Effector CD8-positive, alpha-beta T cell (primary cell): ENCODE measurements at regions not wholly inside any gene's neighbourhood (a gene's known extent, or its start where the extent isn't known, plus 50 kb on each side); places are given as distances from the start of the nearest gene placed in this dataset.

Experiments used
- DNase-seq: peaks from one replicate; lab custom pipeline; 2025; lab: John Stamatoyannopoulos, UW

DNA sequence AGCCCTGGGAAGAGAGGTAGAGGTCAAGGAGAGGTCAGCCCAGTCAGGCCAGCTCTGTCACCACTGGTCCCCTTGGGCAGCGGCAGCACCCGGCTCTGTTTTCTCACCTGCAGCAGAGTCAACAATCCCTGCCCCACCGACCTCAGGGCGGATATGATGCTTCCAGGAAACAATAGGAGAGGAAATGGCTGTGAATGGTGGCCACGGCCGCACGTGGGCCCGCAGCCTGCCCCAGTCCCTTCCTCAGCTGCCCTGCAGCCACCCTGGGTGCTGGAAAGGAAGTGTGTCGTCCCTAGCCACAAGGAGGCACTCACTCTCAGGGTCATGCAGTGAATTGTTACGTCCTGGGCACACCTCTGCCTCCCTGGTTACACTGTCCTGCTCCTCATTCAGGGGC lies 92.5 kb upstream of the ENPP6 start:
- no peak for DNase-seq

DNA sequence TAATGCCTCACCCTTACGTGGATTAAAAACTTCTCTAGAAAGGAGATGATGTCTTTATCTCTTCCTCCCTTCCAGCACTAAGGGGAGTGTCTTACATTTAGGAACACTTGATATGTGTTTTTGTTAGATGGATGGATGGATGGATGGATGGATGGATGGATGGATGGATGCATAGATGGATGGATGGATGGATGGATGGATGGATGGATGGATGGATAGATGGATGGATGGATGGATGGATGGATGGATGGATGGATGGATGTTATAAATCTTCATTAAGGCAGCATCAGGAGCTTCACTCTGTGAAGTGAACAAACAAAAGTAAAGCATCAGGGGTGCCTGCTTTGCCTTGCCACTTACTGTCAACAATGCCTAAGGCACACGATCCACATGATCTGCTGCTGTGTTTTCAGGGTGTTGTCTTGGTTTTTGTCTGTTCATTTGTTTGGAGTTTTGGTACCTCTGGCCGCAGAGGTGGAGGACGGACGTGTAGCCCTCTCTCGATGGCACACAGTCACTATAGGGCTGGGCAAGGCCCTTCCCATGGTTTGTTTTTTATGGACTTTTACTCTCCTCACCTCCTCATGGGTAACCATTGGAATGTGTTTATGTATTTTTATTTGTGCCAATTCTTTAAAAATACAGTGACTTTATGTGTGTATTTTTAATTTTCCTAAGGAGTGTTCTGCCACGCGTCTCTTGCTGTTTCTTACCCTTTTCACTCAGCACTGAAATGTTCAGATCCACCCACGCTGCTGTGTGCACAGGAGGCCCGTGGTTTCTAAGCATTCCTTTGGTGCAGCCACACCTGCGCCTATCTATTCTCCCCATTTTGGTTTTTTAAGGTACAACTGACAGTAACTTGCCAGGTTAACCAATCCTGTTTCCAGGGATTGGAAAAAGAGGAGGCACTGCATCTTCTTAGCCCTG lies 91.8 kb upstream of the ENPP6 start:
- no peak for DNase-seq

DNA sequence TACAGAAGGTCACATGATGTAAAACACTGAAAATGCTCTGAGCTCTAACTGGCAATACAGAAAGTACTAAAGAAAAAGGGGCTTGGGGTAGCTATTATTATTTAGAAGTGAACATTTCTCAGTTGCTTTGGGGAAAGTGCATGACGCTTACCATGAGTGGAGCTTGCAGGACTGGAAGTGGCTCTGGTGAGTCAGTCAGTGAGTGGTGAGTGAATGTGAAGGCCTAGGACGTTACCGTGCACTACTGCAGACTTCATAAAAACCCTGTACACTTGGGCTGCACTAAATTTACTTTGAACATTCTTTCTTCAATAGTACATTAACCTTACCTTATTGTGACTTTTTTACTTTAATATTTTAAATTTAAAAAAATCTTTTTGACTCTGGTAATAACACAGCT lies 89.3 kb upstream of the ENPP6 start:
- DNase-seq: no peak

DNA sequence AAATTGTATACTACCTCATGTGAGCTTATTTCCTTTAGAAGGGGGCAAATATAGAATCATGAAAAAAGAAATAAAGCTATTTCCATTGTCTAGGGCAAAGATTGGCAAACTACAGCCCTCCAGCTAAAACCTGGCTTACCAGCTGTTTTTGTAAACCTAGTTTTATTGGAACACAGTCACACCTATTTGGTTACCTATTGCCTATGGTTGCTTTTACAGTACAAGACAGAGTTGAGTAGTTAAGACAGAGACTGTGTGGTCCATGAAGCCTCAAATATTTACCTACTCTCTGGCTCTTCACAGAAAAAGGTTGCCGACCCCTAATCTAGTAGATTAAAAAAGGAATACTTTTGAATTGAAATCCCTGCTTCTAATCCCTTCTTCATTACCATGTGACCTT lies 88.8 kb upstream of the ENPP6 start:
- DNase-seq: no peak

DNA sequence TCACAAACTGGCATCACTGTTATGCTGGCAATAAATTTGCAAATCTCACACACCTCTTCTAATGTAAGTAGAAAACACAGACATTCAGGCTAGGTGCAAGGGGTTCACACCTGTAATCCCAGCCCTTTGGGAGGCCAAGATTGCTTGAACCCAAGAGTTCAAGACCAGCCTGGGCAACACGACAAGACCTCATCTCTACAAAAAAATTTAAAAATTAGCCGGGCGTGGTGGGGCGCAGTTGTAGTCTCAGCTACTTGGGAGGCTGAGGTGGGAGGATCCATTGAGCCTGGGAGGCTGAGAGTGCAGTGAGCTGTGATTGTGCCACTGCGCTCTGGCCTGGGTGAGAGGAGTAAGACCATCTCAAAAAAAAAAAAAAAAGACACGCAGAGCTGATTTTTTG lies 83.1 kb upstream of the ENPP6 start:
- DNase-seq: no peak

DNA sequence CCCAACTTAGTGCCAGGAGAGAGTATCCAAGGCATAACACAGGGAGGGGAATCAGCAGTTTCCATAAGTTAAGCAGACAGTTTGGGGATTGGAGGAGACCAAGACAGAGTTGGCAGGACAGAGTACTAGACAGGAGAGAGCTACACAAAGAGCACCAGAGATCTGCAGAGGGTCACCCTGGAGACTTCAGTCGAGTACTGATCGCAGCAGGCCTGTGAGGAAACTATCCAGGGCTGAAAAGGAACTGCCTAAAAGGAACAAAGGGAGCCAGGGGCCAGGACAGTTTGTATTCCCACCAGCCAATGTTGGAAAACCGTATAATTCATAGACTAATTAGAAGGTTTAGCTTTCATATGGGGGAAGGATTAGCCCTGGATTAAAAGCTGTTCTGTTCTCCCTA lies 80.6 kb upstream of the ENPP6 start:
- DNase-seq: no peak

DNA sequence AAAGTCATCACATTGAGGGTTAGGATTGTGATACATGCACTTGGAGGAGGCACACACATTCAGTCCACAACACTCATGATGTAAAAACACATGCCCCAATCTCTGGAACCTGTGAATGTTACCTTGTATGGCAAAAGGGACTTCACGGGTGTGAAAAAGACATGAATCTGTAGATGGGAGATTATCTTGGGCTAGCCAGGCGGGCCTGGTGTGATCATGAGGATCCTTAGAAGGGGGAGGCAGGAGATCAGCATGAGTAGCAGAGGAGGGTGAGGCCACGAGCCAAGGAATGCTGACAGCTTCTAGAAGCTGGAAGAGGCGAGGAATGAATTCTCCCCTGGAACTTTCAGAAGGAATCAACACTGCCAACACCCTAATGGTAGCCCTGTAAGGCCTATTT lies 77.5 kb upstream of the ENPP6 start:
- DNase-seq: no peak

DNA sequence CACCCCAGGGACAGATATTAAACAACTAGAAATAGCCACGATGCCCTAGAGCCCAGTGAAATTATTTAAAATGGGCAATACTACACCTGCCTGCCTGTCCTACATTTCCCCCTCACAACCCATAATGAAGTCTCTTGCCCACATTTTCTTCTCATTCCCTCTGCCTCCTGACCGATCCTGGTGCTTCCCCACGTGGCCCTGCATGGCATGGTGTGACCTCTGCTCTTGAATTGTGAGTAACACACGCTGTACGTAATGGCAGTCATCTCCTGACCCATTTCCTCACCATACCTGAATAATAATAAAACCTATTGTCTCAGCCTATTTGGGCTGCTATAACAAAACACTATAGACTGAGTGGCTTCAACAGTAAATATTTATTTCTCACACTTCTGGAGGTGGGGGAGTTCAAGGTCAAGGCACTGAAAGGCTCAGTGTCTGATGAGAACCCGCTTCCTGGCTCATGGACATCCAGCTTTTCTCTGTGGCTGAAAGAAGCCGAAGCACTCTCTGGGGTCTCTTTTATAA lies 77.0 kb upstream of the ENPP6 start:
- DNase-seq: no peak

DNA sequence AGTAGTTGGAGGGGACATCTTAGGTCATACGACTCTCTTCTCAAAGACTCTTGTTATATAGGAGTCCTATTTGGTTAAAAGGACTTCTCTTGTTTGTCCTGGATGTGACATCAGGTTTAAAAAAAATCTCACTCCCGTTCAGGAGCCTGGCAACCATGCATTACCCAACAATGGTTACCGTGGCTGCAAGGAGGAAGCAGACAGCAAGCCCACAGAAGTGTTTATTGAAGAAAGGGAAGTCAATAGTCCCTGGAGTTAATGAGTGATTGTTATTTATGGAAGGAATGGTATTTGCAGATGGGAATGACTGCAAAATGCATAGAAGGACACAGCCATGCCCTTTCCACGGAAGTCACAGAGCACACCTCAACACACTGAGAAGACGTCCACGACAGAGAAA lies 75.9 kb upstream of the ENPP6 start:
- no peak for DNase-seq

DNA sequence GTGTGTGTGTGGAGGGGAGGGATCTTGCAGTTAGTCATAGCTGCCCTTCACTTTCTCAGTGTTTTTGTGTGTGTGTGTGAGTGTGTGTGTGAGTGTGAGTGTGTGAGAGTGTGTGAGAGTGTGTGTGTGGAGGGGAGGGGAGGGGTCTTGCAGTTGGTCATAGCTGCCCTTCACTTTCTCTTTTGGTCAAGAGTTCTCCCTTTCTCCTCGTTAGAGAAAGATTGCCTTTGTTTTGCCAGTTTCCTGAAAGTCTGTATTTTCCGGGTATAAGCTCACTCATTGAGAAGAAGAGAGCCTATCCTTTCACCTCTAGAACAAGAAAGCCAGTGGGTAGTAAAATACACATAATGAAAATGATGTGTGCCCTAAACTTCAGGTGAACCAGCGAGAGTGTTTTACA lies 75.2 kb upstream of the ENPP6 start:
- DNase-seq: no peak

DNA sequence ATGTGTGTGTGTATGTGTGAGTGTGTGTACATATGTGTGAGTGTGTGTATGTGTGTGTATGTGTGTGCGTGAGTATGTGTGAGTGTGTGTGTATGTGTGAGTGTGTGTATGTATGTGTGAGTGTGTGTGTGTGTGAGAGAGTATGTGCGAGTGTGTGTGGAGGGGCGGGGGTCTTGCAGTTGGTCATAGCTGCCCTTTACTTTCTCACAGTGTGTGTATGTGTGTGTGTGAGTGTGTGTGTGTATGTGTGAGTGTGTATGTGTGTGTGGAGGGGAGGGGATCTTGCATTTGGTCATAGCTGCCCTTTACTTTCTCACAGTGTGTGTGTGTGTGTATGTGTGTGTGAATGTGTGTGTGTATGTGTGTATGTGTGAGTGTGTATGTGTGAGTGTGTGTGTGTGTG lies 74.8 kb upstream of the ENPP6 start:
- DNase-seq: no peak

DNA sequence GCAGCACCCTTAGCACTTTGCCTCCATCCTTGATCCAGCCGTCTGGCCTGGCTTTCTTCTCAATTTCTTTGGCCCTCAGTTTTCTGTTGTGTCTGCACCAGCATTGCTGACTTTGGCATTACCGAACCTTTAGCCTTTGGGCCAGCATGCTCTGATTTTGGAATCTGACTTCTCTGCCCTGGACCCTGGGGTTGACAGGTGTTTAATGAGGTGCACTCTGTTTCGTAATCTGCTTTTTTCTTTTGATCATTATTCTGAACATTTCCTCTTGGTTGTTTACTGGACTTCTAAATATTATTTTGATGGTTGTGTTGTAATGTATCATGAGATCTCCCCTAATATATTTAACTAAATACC lies 71.5 kb upstream of the ENPP6 start:
- DNase-seq: no peak

DNA sequence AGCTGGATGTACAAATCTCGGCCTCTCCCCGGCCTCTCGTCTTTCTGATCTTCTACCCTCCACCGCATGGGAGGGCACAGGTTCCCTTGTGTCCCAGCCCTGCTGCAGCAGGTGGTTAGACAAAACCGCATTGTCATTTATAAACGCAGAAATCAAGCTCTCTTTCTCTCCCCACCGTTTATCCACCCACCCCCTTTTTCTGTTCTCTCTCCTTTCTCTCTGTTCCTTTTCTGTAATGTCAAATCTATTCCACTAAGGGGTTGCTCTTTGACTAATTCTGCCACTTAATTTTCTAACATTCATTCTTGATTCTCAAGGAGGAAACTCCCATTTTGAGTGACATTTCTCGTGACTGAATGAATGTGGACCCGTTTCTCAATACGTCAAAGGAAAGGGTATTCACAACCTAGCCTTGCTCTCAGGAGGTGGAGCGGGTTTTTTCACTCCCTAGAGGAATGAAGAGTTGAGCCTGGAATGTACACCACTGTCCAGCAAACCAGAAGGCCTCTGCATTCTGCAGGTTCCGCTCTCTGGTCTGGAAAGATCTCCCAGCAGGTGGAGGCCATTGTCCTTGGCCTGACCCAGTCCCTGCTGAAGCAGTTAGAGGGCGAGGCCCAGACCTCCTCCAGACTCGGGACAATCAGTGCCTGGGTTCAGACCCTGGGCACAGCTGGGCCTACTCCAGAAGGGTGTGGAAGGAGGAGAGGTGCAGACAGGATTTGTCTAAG lies 70.9 kb upstream of the ENPP6 start:
- no peak for DNase-seq

DNA sequence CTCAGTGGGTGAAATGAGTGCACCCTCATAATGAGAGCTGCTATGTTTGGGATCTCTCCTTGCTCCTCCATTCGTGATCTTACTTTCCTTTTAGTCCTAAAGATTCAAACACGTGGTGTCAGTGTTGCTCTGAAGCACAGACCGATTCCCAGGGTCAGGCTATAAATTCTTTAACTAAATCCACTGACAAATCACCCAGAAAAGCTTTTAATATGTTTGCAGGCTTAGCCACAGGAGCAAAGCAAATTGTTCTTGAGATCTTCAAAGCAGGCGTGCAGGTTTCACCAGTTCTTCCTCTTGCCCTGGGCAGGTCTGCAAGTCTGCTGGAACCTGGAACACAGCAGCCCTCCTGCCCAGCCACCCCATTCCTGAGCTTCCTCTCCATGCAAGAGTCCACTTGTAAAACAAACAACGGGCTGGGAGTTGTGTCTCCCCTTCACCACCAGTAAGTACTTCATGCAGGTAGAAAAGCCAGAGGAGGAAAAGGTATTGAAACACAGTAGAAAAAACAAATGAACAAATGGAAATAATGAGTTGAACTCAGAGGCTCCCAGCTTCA lies 70.1 kb upstream of the ENPP6 start:
- no peak for DNase-seq

DNA sequence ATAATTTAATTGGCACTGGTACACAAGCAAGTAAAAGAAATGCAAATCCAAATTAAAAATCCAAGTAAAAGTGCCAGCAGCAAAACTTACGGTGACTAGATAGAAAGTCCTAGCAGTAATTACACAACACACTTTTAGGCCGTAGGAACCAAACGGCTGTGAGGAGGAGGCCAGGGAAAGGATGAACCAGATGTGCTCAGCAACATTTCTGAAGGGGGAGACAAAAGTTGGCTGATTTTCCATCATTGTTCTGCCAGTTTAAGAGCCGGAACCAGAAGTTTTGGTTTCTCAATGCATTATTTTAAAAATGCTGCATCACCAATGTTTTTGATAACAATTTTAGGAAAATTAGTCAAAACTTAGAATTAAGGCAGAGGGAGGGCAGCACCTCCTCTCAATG lies 68.7 kb upstream of the ENPP6 start:
- no peak for DNase-seq

DNA sequence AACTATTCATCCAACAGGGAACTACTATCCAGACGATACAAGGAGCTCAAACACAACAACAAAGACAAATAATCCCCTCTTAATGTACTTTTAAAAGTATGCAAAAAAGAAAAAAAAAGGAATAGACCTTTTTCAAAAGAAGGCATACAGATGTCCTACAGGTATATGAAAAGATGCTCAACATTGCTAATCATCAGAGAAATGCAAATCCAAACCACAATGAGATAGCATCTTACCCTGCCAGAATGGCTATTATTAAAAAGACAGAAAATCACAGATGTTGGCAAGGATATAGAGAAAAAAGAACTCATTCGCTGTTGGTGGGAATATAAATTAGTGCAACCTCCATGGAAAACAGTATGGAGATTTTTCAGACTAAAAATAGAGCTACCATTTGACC lies 67.1 kb upstream of the ENPP6 start:
- no peak for DNase-seq

DNA sequence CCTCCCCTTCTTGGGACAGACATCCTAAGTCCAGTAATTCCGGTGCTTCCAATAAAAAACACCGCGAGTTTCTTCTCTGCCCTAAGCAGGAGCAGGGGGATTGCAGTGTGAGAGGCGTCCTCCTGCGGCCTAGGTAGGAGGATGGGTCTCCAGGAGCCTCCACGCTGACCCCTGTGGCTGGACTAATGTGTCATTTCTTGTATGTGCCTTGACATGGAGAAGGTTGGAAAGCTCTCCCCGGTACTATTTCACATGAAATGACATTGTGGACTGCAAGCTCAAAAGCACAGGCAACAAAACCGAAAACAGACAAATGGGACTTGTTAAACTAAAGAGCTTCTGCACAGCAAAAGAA lies 66.6 kb upstream of the ENPP6 start:
- DNase-seq: no peak

DNA sequence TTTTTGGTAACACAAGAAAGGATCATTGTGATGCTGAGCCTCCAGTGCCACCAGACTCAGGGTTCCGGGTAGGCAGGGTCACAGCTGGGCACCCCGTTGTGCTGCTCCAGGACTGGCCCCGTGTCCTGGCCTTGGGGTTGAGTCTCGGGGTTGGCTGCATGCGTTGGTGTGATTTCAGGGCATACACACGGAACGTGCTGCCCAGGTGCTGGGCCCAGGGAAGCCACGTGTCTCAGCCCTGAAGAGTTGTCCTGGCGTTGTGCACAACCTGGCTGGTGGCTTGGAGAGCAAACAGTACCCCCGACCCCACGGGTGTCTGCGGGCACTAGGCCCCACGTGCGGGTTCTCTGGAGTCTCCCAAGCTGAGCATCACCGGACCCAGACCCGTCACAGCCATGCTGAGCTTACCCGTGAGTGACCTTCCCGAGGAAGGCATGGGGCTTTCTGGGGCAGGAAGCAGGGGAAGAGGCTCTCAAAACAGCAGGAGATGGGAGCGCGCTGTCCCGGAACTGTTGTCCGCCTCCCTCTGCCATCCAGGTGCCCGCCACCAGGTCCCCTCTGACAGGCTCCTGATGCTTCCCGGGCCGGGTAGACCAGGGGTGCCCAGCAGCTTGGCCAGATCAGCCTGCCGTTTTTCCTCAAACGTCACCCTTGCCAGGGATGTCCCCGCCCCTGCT lies 66.1 kb upstream of the ENPP6 start:
- DNase-seq: no peak

DNA sequence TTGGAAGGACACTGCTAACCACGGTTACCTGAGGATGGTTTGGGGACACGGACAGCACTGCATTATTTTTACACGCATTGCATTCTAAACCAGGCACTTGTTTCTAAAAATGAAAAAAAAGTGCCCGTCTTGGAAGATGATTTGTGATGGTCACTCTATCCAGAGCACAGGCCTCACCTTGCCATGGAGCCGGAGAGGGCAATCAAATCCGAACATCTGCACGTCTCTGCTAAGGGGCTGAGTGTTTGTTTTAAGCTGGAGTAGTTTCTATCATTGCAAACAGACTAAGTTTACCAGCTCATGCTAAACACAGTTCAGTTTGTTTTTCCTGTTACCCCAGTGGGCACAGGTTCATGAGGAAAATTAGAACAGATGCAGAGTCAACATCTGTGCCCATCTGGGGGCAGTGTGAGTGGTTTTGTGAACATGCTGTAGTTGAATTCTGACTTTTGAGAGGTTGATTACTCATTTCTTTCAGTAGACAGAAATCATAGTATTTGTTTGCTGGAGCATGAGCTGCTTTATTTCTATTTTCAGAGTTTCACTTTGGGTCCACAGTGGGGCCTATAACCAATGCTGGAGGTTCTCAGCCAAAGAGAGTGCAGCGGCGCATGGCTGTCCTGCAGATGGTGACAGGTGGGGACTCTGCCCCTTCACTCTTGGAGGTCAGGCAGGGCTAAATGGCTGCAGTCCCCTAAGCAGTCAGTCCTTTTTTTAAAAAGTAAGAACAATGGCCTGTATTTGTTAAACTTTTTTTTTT lies 65.4 kb upstream of the ENPP6 start:
- DNase-seq: no peak

DNA sequence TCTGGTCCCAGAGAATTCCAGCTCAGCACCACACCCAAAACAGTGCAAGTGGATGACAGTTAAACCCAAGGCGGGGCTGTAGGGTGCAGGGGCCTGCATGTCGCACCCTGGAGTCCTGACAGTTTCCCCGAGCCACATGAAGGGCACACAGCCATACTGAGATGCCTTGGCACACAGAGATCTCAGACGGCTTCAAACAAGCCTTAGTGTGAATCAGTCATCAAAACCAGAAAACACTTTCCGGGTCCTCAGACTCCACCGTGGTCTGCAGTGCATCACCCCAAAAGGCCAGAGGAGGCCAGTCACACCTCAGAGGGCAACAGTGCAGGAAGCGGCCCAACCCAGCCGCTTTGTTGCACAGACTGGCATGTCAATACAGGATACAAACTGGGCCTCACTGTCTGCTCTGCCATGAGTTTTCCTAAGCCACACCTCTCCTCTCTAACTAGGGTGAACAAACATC lies 64.6 kb upstream of the ENPP6 start:
- DNase-seq: no peak
